Activated CD4-positive, alpha-beta memory T cell treated with anti-CD3 and anti-CD28 coated beads for 36 hours (primary cell): ENCODE measurements at regions not wholly inside any gene's neighbourhood (a gene's known extent, or its start where the extent isn't known, plus 50 kb on each side); places are given as distances from the start of the nearest gene placed in this dataset.
"Not testable (repeated sequence)": the region's sequence is repeated elsewhere in the genome, so short reads cannot be mapped to it uniquely, and the experiment has no call there.

Experiments used
- CTCF ChIA-PET: fragments of 350-600 bp; sonication (Branson Sonifier 250); formaldehyde crosslinking; loops from one replicate; lab custom pipeline; 2021; ENCODE audit warnings: antibody characterized with exemption, inconsistent platforms; lab: Charles Lee
- POLR2A ChIA-PET: fragments of 350-600 bp; sonication (Branson Sonifier 250); formaldehyde crosslinking; loops from one replicate; lab custom pipeline; 2021; ENCODE audit warnings: antibody characterized with exemption; lab: Charles Lee
- DNase-seq: peaks from one replicate; pipeline ENCODE4 v3.0.0-alpha.2; 2020
- H3K27ac Mint-ChIP-seq: one replicate; pipeline ENCODE4 v1.8.0; 2021; ENCODE audit warnings: mixed read lengths
- H3K27me3 Mint-ChIP-seq: one replicate; pipeline ENCODE4 v1.8.0; 2021; ENCODE audit warnings: mixed read lengths
- H3K36me3 Mint-ChIP-seq: one replicate; pipeline ENCODE4 v1.8.0; 2021; ENCODE audit warnings: mixed read lengths
- H3K4me1 Mint-ChIP-seq: one replicate; pipeline ENCODE4 v1.8.0; 2021; ENCODE audit warnings: low read depth, mixed read lengths
- H3K4me3 Mint-ChIP-seq: one replicate; pipeline ENCODE4 v1.8.0; 2021; ENCODE audit warnings: mild to moderate bottlenecking, mixed read lengths
- H3K9me3 Mint-ChIP-seq: one replicate; pipeline ENCODE4 v1.8.0; 2021; ENCODE audit warnings: mixed read lengths
- intact Hi-C: fragments of 100-400 bp; cut with micrococcal nuclease; formaldehyde crosslinking; loops from one replicate; pipeline ENCODE4 v1.15.1; 2023

DNA sequence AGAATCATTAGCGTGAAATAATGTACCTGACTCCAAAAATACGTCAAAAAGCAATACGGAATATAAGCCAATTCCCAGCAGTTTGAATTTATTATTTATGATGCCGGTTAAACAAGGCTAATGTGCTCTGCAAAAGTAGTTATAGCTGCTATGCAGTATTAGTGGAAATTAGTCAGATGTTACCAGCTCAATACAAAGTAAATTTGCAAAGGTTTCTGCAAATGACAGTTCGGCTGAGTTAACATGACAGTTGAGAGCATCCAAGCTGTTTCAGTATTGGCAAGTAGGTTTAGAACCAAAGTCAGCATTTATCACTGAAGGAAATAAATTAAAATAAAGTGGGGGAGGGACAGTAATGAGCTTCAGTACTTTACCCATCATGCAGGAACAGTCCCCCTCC is 1665.8 kb upstream of the FLRT2 start:
- Mint-ChIP-seq H3K27ac (no peak overlapping the region), H3K9me3 (peaks cover 22% of the 10 kb centered on the region), H3K27me3 (no peaks in the 10 kb centered on the region), H3K4me1 (no peaks in the 10 kb centered on the region), H3K4me3 (no peak overlapping the region), H3K36me3 (no peaks in the 10 kb centered on the region)
- no peak for DNase-seq
- intact Hi-C loops = no loop called here
- CTCF ChIA-PET = no interaction called here
- POLR2A ChIA-PET = no interaction called here

DNA sequence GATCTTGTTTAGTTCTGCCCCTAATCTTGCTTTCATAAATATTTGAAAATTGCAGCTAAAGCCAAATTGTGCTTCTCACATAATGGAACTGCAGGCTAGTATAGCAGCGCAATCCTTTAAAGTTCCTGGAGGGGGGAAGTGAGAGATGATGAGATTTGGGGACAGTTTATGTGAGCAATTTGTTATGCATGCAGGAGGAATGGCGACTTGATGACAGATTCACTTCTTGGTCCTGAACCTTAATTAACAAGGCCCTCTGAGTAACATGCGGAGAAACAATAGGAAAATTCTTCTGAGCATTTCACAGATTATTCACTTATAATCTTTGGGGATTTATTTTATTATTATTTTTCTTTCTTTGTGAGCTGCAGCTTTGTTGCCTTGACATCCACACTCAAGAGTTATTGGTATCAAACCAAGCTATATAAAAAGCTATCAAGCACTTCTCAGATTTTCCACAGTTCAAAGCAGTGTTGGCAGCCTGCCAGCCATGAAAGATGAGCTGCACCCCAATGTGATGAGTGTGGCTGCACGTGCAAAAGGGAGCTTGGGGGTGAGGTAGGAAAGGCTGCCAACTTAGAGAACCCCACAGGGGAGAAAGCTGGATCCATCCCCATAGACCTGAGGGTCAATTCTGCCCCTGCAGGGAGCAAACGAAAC is 1662.2 kb upstream of the FLRT2 start:
- Mint-ChIP-seq H3K4me1 (no peaks in the 10 kb centered on the region), H3K4me3 (no peak overlapping the region), H3K36me3 (no peaks in the 10 kb centered on the region), H3K27ac (no peak overlapping the region), H3K9me3 (peaks cover 13% of the 10 kb centered on the region), H3K27me3 (no peaks in the 10 kb centered on the region)
- DNase-seq = no peak
- POLR2A ChIA-PET = no interaction called here
- CTCF ChIA-PET = no interaction called here
- intact Hi-C loops = no loop called here

DNA sequence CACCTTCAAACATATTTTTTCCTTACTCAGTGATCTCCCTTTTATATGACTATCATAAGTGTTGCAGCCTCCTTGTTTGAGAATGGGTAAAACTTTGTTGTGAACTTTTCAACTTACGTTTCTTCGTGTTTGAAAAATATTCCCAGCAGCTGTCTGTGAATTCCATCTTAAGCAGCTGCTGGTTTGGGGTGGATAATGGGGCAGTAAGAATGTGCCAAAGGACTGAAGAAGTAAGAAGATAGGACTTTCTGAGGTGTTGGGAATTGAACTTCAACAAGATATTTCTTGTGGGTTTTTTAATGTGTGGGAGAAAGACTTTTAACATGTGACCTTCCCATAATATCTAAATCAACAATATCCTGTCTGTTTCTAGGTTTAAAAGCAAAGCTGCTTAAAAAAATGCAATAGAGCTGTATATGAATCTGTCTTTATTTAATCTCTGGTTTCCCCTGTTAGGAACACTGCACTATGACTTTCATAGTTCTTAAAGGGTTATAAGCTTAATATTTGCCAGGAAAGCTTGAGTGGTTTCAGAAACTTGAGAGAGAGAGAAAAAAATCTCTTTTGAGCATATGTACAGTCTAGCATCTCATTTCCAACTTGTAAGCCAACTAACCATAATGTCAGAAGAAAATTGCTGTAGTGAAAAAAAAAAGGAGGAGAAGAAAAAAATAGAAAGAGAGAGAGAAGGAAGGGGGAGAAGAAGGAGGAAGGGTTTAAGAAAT is 1659.2 kb upstream of the FLRT2 start:
- DNase-seq = no peak
- Mint-ChIP-seq H3K27me3 (no peaks in the 10 kb centered on the region), H3K27ac (no peak overlapping the region), H3K9me3 (peaks cover 13% of the 10 kb centered on the region), H3K36me3 (no peaks in the 10 kb centered on the region), H3K4me3 (no peak overlapping the region), H3K4me1 (no peaks in the 10 kb centered on the region)
- intact Hi-C loops = no loop called here
- POLR2A ChIA-PET = no interaction called here
- CTCF ChIA-PET = no interaction called here

DNA sequence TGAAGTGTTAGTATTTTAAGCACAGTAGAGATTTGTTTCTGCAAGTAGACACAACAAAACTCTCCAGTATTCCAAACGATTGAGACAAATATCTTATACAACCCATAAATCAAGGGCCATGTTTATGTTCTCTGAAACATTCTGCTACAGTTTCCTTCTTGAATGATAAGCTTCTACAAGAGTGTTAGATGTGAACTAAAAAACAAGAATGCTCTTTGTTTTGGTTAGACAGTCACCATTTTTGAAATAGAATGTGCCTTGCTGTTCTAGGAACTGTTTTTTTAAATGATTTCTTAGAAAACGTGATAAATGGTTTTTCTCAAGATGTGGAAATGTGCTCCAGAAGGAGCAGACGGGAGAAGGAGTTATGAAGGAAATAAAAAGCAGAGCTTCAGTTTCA is 1656.3 kb upstream of the FLRT2 start:
- ChIA-PET CTCF (no interaction called here), POLR2A (interaction anchor here (0.6 kb wide), 1 partner anchor 141 kb away, joined by 3 read pairs; no protein-coding TSS in a partner anchor)
- no peak for DNase-seq
- Mint-ChIP-seq H3K27ac (no peak overlapping the region), H3K4me1 (no peaks in the 10 kb centered on the region), H3K36me3 (no peaks in the 10 kb centered on the region), H3K4me3 (no peak overlapping the region), H3K9me3 (peaks cover 17% of the 10 kb centered on the region), H3K27me3 (no peaks in the 10 kb centered on the region)
- intact Hi-C loops = no loop called here

DNA sequence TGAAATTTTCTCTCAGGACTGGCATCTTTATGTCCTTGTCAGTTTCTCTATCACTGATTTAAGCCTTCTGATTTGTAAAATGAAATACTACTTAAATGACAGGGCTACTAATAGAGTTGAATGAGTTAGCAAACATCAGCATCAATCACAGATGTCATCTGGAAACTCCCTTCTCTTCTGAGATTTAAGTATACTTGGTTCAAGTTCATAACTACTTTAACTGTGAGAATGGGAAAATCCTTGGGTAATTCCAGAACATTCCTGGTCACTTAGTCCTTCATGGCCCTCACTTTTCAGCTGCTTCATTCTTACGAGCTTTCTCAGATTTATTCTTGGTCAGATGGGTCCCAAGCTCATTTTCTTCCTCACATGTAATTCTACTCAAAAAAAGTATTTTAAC is 1655.3 kb upstream of the FLRT2 start:
- CTCF ChIA-PET = no interaction called here
- intact Hi-C loops = no loop called here
- no peak for DNase-seq
- Mint-ChIP-seq H3K4me3 (no peak overlapping the region), H3K9me3 (peaks cover 13% of the 10 kb centered on the region), H3K27ac (no peak overlapping the region), H3K36me3 (no peaks in the 10 kb centered on the region), H3K4me1 (no peaks in the 10 kb centered on the region), H3K27me3 (no peaks in the 10 kb centered on the region)
- POLR2A ChIA-PET = no interaction called here

DNA sequence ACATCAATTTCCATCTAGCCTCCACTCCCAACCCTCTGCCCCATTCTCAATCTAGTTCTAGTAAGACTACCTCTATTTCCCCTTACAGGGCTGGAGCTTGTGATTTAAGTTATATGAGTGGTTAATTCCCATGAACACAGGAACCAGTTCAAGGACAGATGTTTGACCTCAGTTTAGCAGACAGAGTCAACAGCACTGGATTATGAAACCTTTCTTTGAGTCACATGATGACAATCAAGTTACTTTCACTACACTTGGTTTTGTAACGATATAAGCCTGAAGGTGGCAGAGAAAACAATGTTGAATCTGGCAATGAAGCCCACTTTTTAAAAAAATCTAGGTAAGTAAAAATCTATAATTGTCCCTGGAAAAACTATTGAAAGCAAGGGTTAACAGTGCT is 1646.2 kb upstream of the FLRT2 start:
- Mint-ChIP-seq H3K4me3 (no peak overlapping the region), H3K27ac (no peak overlapping the region), H3K36me3 (no peaks in the 10 kb centered on the region), H3K9me3 (peaks cover 34% of the 10 kb centered on the region), H3K4me1 (no peaks in the 10 kb centered on the region), H3K27me3 (no peaks in the 10 kb centered on the region)
- POLR2A ChIA-PET = no interaction called here
- no peak for DNase-seq
- intact Hi-C loops = no loop called here
- CTCF ChIA-PET = no interaction called here

DNA sequence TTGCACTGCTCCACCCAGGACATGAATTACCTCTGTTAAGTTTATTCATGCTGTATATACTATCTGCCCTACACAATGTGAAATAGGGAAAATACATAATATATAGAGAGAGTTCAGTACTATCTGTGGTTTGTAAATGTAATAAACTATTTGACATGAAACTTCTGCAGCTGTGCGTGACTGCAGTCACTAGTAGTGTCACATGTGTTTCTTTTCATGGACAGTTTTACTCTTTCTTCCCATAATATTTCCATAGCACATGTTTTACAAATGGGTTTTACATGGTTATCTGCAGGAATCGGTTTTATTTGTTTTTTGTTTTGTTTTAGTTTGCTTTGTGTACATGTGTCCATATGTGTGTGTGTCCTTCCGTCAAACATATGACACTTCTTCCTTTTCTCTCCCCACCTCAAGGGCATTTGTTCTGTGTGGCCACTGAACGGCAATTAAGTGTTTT is 1644.1 kb upstream of the FLRT2 start:
- Mint-ChIP-seq H3K4me1 (no peaks in the 10 kb centered on the region), H3K27ac (no peak overlapping the region), H3K9me3 (peaks cover 35% of the 10 kb centered on the region), H3K27me3 (no peaks in the 10 kb centered on the region), H3K36me3 (no peaks in the 10 kb centered on the region), H3K4me3 (no peak overlapping the region)
- no peak for DNase-seq
- ChIA-PET POLR2A (no interaction called here), CTCF (no interaction called here)
- intact Hi-C loops = no loop called here

DNA sequence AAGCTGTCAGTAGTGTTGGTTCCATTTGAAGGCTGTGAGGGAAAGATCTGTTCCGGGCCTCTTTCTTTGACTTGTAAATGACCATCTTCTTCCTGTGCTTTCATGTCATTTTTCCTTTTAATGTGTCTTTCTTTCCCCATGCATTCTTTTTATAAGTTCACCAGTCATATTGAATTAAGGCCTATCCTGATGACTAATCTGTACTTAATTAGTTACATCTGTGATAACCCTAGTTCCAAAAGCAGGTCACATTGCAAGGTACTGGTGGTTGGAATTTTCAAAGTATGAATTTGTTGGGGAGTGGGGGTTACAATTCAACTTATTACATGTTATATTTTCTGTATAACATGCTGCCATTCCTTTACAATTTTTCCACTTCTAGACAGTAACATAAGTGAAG is 1642.1 kb upstream of the FLRT2 start:
- Mint-ChIP-seq H3K36me3 (no peaks in the 10 kb centered on the region), H3K4me3 (no peak overlapping the region), H3K27ac (no peak overlapping the region), H3K4me1 (no peaks in the 10 kb centered on the region), H3K9me3 (peaks cover 27% of the 10 kb centered on the region), H3K27me3 (no peaks in the 10 kb centered on the region)
- ChIA-PET CTCF (no interaction called here), POLR2A (no interaction called here)
- no peak for DNase-seq
- intact Hi-C loops = no loop called here

DNA sequence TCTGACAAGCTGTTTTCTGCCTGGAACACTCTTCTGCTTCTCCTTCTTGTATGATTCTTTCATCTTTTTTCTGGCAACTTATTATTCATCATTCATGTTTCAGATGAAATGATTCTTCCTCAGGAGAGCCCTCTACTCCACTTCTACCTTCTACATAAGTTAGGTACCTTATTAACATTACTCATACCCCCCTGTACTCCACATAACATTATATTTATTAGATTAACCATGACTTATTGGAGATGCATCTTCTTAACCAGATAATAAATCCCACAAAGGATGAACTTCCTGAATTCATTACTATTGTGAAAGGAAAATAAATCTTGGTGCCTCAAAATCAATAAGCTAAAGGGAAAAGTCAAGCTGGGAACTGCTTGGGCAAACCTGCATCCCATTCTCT is 1636.5 kb upstream of the FLRT2 start:
- intact Hi-C loops = no loop called here
- no peak for DNase-seq
- Mint-ChIP-seq H3K4me3 (no peak overlapping the region), H3K36me3 (no peaks in the 10 kb centered on the region), H3K4me1 (no peaks in the 10 kb centered on the region), H3K27ac (no peak overlapping the region), H3K9me3 (peaks cover 11% of the 10 kb centered on the region), H3K27me3 (no peaks in the 10 kb centered on the region)
- ChIA-PET POLR2A (no interaction called here), CTCF (no interaction called here)

DNA sequence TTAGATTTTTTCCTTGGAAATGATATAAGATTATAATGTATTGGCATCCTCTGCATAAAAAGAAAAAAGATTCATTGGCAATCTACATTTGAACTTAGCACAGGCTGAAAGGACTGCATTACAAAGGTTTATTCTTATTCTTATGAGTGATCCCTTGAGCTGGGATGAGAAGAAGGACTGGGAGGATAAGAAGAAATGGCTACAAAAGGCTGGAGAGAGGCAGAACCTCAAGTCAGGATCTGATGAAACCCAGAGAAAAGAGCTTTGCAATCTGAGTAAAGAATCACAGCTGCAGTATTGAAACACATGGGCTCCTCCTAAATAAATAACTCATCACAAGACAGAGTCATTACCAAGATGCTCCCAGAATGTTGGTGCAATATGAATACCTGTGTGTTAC is 1635.4 kb upstream of the FLRT2 start:
- peaks cover 6% of the 10 kb centered on the region for H3K9me3 Mint-ChIP-seq
- intact Hi-C loops = no loop called here
- DNase-seq = no peak
- H3K27me3 Mint-ChIP-seq = no peaks in the 10 kb centered on the region
- no peak overlapping the region for H3K4me3 Mint-ChIP-seq
- H3K4me1 Mint-ChIP-seq = no peaks in the 10 kb centered on the region
- no peaks in the 10 kb centered on the region for H3K36me3 Mint-ChIP-seq
- ChIA-PET POLR2A (no interaction called here), CTCF (no interaction called here)
- H3K27ac Mint-ChIP-seq = no peak overlapping the region

DNA sequence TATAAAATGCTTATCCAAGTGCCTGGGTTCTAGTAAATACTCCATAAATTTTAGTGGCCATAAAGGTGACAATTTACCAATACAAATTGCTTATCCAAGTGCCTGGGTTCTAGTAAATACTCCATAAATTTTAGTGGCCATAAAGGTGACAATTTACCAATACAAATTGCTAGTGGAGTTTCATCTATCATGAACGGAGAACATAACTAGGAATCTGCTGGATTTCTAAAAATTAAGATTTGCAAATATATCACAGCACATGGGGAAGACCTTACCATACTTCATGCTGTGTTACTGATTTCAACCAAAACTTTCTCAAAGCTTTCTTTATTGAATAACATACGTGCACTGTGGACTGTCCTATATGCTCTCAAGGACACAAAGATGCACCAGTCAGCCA is 1631.4 kb upstream of the FLRT2 start:
- H3K4me1 Mint-ChIP-seq, H3K4me3 Mint-ChIP-seq, CTCF ChIA-PET, intact Hi-C loops, POLR2A ChIA-PET, H3K27me3 Mint-ChIP-seq, DNase-seq, H3K36me3 Mint-ChIP-seq, H3K27ac Mint-ChIP-seq: not testable (repeated sequence)
- H3K9me3 Mint-ChIP-seq = peaks cover 14% of the 10 kb centered on the region

DNA sequence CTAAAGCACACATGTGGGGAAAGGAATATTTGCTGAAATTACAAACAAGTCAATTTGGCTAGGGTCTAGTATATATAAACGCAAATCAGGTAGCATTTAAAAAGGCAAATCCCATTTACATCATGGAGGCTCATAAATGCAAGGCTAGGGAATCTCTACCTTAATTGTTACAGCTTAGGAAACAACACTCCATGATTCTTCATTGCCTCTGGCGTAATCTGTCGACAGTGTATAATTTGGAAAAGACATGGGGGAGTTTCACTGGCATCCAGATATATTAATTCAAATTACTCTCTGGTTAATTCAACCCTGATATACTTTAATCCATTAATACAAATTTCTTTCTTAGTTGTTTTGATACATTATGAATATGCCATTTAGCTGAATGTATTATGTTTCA is 1630.2 kb upstream of the FLRT2 start:
- H3K36me3 Mint-ChIP-seq = no peaks in the 10 kb centered on the region
- H3K4me1 Mint-ChIP-seq = no peaks in the 10 kb centered on the region
- H3K27me3 Mint-ChIP-seq = no peaks in the 10 kb centered on the region
- H3K4me3 Mint-ChIP-seq = no peak overlapping the region
- intact Hi-C loops = no loop called here
- ChIA-PET CTCF (no interaction called here), POLR2A (no interaction called here)
- H3K27ac Mint-ChIP-seq = no peak overlapping the region
- peaks cover 12% of the 10 kb centered on the region for H3K9me3 Mint-ChIP-seq
- no peak for DNase-seq

DNA sequence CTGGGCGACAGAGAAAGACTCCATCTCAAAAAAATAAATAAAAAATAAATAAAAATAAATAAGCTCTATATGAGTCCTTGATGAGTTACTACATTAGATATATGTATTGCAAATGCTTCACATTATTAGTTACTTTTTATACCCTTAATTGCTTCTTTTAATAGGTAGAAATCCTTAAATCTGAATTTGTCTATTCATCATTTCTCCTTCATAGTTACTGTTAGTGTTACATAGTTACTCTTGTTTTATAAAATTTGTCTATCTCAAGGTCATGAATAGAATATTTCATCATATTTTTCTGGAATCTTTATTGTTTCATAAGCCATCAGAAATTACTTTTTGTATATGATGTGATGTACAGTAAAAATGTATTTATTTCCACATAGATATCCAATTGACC is 1624.8 kb upstream of the FLRT2 start:
- DNase-seq = no peak
- Mint-ChIP-seq H3K27ac (no peak overlapping the region), H3K4me1 (no peaks in the 10 kb centered on the region), H3K36me3 (no peaks in the 10 kb centered on the region), H3K4me3 (no peak overlapping the region), H3K9me3 (peaks cover 7% of the 10 kb centered on the region), H3K27me3 (no peaks in the 10 kb centered on the region)
- intact Hi-C loops = no loop called here
- ChIA-PET CTCF (no interaction called here), POLR2A (no interaction called here)
